NCI-H1417 treated with DMSO at 0.1 percent for 48 hours (cell line): ENCODE measurements at regions not wholly inside any gene's neighbourhood (a gene's known extent, or its start where the extent isn't known, plus 50 kb on each side); places are given as distances from the start of the nearest gene placed in this dataset.

Experiments used
- DNase-seq: peaks from one replicate; lab custom pipeline; 2025; lab: John Stamatoyannopoulos, UW

DNA sequence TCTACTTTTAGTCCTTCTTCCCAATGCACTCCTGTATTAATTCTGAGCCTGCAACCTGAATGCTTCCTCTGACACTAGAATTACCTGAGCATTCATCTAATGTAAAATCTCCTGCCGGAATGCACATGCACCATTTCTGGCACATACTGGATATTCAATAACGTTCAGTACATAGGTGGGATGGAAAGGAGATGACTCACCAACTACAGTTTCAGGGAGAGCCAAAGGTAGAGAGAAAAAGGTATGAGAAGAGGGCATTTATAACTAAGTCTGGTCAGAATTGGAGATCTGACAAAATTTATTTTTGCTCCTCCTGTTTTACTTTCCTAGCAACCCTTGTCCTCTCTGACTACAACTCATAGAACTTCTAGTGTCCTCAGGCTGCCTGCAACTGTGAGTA is 1954.1 kb upstream of the CELF4 start:
- no peak for DNase-seq

DNA sequence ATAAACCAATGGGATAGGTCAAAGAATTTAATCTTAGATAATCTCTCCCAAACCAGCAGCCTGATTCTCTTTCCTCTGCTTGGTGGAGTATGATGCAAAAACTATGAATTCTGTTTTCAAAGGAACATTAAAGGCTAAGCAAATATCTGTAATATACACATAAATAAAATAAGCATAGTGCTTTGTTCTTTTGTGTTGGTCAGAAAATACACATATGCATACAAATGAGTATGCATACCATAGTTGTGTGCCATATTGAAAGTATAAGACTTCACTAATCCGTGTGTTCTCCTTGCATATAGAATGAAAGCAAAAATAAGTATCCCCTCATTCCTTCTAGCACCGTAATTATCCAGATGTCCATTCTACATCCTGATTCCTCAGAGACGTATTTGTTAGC is 1949.7 kb upstream of the CELF4 start:
- no peak for DNase-seq

DNA sequence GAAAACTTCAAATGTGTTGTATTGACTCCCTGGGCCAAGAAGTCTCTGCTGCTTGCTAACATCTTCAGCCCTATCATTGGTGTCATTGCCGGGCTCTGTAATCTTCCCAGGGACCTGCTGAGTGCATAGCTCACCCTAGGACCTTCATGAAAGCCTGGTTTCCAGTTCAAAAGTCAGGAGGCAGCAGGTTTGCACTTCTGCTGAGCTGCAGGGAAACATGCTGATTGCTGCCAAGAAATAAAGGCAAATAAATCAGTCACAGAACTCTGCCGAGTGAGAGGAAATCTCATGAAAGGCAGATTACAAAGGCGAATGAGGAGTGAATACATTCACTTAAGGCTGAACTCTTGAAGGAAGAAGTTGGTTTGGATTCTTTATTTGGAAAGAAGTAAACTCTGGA is 1947.6 kb upstream of the CELF4 start:
- DNase-seq: no peak

GRCh38 chr18:39506581-39507330 is 1941.2 kb upstream of the CELF4 start:
- DNase-seq: no peak

- DNase-seq: no peak
Measured at GRCh38 chr18:39500306-39500705, 1934.7 kb upstream of the CELF4 start.

GRCh38 chr18:39497821-39498220 is 1932.2 kb upstream of the CELF4 start:
- no peak for DNase-seq

DNA sequence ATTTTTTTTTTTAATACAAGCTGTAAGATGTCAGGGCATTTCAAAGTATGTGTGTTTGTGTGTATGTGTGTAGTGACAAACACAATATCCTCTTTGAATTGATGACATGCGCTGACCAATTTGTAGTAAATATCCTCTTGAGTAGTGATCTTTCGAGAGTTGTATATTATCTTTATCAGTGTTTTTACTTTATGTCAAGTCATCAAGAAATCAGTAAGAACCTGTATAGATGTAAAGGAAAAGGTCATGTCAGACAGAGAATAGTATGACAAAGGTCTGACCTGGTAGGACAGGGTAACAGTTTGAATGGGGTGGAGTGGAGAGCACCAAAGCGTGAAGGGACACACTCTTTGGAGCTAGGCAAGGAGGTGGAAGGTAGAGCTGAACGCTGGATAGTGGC is 1931.4 kb upstream of the CELF4 start:
- DNase-seq: no peak

DNA sequence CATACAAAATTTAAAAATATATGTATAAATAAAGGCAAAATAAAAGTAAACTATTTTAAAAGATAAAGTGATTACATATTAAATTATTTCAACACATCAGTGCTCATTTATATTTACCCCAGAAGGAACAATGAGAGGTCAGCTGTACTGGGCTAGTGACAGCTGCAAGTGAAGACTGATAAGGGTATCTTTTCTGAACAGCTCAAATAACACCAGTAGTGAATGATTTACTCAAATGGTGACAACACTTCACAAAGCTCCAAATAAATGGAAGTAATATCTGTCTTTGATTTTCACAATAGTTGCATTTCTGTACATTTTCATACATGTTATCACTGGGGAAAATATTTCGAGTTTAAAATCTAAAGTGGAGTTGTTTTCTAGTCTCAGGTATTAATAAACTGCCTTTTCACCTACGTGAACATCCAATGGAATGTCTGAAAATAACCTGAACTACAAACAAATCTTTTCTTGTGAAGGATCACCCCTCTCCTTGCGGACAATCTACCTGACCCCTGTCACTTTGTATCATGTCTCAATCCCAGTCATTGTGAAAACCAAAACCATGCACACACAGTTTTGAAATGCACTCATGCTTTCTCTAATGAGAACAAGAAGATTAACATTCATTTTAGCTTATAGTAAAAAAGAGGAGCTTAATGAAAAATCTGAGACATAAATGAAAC is 1928.8 kb upstream of the CELF4 start:
- DNase-seq: no peak

DNA sequence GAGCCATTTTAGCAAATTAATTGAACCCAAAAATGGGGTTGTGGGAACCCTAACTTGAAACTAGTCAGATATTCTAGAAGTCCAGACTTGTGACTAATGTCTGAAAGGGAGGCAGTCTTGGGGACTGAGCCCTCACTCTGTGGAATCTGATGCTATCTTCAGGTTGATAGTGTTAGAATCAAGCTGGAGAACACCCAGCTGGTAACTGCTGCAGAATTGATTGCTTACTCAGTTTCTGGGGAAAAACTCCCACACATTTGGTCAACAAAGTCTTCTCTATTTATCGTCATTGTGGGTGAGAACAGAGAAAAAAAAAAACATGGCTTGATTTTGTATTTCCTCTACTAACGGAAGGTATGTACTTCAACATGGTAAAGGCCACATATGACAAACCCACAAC is 1925.8 kb upstream of the CELF4 start:
- DNase-seq: no peak

DNA sequence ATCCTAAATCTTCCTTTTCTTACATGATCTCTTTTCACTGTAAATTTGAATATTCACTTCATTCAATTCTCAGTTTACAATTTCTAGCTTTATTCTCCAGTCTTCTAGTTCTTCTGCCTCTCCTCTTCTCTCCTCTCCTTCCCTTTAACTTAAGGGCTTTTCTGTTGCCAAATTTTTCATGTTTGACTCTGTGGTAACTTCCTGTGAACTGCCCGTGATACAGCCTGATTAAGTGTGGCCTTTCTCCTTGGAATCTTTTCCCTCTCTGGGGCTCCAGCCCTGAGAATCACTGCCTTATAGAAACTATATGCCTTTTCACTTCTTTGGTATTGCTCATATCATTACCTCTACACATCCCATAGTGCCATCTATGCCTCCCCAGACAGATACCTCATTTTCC is 1923.8 kb upstream of the CELF4 start:
- DNase-seq: no peak

- DNase-seq: no peak
Measured at GRCh38 chr18:39487932-39488331, 1922.3 kb upstream of the CELF4 start.

GRCh38 chr18:39486268-39486667 is 1920.7 kb upstream of the CELF4 start:
- DNase-seq: no peak

DNA sequence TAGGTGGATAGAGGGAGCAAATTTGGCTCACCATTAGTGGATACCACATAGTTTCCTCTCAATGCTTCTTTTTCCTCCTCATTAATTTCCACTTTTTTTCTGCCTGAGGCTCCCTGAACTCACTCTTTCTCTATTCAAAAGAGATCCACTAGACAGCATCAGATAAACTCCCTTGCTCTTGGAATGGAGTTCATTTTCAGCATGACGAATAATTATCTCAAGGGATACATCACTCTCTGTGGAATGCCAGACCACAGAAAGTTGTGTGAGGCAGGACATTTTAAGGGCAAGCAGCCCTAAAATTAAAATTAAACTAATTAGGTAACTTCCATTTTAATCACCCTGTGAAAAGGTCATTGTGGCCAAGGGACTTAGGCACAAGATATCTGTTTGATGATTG is 1920.1 kb upstream of the CELF4 start:
- no peak for DNase-seq

DNA sequence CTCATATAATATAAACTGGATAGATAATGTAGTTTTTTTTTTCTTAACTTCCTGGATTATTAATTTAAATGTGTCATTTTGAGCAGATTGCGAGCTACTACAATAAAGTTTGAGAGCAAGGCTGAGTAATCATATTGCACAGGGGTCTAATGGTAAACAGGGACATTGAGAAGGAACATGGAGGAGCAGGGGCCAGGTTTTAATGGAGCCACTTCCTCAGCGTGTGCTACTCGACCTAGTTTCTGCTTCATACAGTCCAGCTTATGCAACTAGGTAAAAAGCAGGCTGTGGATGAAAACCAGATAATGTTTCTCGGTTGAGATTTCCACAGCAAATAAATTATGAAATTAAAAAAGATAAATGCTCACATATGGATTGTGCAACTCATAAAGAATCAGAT is 1915.7 kb upstream of the CELF4 start:
- no peak for DNase-seq

DNA sequence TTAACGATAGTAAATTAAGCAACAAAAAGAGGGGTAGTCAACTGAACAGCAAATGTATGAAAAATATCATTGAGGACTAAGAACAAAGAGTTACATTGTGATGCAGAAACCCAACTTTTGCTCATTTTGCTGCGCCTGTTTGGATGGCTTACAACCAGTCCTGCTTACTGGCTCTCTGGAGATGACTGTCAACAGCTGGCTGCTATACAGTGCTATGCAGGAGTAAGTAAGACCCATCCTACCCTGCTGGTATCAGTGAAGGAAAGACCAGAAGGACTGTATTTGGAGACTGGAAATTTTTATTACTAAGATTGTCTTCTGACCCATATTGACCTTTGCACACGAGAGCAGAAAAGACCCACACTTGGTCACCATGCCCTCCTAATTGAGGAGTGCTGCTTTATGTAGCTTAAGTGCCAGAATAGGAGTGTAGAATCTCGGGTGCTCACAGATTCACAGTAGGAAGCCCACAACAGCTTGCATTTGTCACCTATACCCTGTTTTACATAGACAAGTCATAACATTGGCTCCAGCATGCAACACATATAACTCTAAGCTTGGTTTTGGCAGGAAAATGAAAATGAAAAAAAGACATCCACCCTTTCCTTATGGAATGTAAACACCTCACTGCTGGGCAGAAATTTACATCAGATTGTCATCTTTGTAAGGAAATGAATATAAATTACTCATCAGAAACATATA is 1915.0 kb upstream of the CELF4 start:
- no peak for DNase-seq

- no peak for DNase-seq
Measured at GRCh38 chr18:39464006-39464405, 1898.4 kb upstream of the CELF4 start.

DNA sequence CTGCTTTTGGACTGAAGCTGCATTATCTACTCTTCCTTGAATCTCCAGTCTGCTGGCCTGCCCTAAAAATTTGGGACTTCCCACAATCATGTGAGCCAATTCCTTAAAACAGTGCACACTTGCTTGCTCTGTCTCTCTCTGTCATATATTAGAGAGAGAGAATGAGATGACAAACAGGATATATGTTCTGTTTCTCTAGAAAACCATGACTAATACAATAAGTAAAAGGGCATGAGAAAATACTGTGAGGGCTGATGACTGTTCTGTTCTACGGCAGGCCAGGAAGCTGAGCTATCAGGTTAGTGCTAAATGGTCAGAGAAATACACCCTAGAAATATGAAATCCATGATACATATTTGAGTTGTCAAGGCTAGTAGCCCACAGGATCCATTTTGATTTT is 1896.8 kb upstream of the CELF4 start:
- DNase-seq: no peak

DNA sequence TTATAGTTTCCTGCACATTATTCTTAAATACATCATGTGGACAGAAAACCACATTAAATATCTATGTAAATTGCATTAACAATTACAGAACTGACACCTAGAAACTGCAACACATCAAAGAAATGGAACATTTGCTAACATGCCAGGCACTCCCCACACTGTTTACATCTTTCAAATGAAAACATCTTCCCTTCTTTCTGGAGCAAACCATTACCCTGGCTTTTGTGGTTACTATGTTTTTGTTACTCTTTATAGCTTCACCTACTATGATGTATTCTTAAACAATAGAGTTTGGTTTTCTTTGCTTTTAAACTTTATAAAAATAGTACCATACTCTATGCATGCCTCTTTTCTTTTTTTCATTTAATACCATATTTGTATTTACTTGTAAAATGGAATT is 1894.5 kb upstream of the CELF4 start:
- DNase-seq: no peak

DNA sequence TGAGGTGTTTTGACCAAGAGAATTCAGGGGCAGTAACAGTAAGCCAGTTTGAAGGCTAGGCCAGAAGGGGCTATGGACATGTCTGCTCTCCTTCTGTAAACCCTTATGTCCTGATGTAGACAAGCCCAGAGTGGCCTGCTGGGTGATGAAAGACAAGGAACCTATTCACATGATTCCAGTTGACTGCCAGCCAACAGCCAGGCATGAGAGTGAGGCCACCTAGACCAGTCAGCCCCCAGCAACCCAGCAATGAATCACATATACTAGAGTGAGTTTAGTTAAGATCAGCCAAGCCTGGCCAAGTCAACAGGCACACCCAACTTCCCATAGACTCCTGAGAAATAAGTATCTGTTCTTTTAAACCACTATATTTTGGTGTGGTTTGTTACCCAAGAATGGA is 1889.7 kb upstream of the CELF4 start:
- no peak for DNase-seq

GRCh38 chr18:39454866-39455265 is 1889.3 kb upstream of the CELF4 start:
- no peak for DNase-seq

DNA sequence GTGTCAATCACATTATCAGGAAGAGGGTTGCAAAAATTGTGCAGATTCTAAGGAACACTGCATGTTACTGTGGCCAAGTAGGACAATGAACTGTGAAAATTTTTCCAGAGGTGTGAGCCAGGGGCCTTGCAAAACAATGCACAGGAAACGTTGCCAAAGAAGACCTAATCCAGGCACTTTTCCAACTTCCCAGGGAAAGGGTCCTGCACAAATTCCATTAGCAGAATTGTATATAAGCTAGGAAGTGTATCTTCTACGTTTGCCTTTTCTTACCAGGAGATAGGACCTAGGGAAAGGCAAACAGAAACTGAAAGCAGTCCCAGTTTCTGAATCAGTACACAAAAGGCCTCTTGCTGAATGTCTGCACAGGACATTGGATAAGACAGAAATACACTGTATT is 1888.3 kb upstream of the CELF4 start:
- no peak for DNase-seq

DNA sequence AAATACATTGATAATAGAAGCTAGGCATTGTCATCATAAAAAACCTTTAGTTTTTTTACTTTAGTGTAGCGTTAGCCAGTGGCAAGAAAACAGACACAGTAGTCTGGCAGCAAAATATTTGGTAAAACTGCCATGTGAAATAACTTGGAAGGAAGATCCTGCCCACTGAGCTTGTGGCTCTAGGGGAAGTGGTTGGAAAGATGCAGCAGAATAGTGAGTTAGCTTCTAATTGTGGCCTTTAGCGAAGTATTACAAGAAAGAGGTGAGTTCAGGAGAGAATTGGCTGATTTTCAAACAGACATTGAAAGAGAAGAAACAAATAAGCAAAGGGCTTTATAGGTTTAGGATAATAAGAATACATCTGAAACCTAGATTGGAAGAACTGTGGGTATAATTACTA is 1887.8 kb upstream of the CELF4 start:
- no peak for DNase-seq

GRCh38 chr18:39450958-39451357 is 1885.4 kb upstream of the CELF4 start:
- no peak for DNase-seq
